H9 (cell line): ENCODE measurements at regions not wholly inside any gene's neighbourhood (a gene's known extent, or its start where the extent isn't known, plus 50 kb on each side); places are given as distances from the start of the nearest gene placed in this dataset.

Source experiments
- DNase-seq: peaks from one replicate; pipeline ENCODE4 v3.0.0-alpha.2; 2017
- H2AFZ ChIP-seq: one replicate; pipeline ENCODE4 v1.6.1; 2013; ENCODE audit warnings: mild to moderate bottlenecking, low read length, control low read depth, moderate library complexity
- H2AK5ac ChIP-seq: 2 replicates; pipeline ENCODE4 v1.6.1; 2013; ENCODE audit warnings: low read length, control low read depth, mixed read lengths; ENCODE audit not compliant: insufficient read length
- H2BK120ac ChIP-seq: one replicate; pipeline ENCODE4 v1.6.1; 2013; ENCODE audit warnings: low read depth, mild to moderate bottlenecking, low read length, control low read depth, inconsistent platforms; ENCODE audit not compliant: poor library complexity, severe bottlenecking
- H2BK12ac ChIP-seq: 2 replicates; pipeline ENCODE4 v1.6.1; 2013; ENCODE audit warnings: low read length, control low read depth, mixed read lengths, low read depth; ENCODE audit not compliant: insufficient read length
- H2BK15ac ChIP-seq: 2 replicates; pipeline ENCODE4 v1.6.1; 2013; ENCODE audit warnings: low read depth, low read length, control low read depth
- H2BK20ac ChIP-seq: one replicate; pipeline ENCODE4 v1.6.1; 2013; ENCODE audit warnings: low read depth, mild to moderate bottlenecking, low read length, control low read depth, inconsistent platforms; ENCODE audit not compliant: poor library complexity, severe bottlenecking
- H2BK5ac ChIP-seq: 2 replicates; pipeline ENCODE4 v1.6.1; 2013; ENCODE audit warnings: low read length, control low read depth, mixed read lengths; ENCODE audit not compliant: insufficient read length
- H3K14ac ChIP-seq: 2 replicates; pipeline ENCODE4 v1.6.1; 2013; ENCODE audit warnings: low read length, control low read depth; ENCODE audit not compliant: insufficient read depth
- H3K18ac ChIP-seq: 2 replicates; pipeline ENCODE4 v1.6.1; 2013; ENCODE audit warnings: low read depth, mild to moderate bottlenecking, mixed read lengths, low read length, control low read depth; ENCODE audit not compliant: insufficient read length
- H3K23ac ChIP-seq: 2 replicates; pipeline ENCODE4 v1.6.1; 2013; ENCODE audit warnings: low read length, control low read depth, mixed read lengths, low read depth; ENCODE audit not compliant: insufficient read length
- H3K23me2 ChIP-seq: 2 replicates; pipeline ENCODE4 v1.6.1; 2013; ENCODE audit warnings: low read depth, mild to moderate bottlenecking, mixed read lengths, low read length, control low read depth; ENCODE audit not compliant: insufficient read length, poor library complexity, severe bottlenecking
- H3K27ac ChIP-seq: 2 replicates; pipeline ENCODE4 v1.5.1; 2013; ENCODE audit warnings: low read length, control low read depth, mixed read lengths, low read depth; ENCODE audit not compliant: insufficient read length
- H3K27me3 ChIP-seq: 2 replicates; pipeline ENCODE4 v1.6.1; 2013; ENCODE audit warnings: low read length, control low read depth, inconsistent platforms; ENCODE audit not compliant: insufficient read depth
- H3K4ac ChIP-seq: 2 replicates; pipeline ENCODE4 v1.6.1; 2013; ENCODE audit warnings: low read depth, mild to moderate bottlenecking, control low read depth, inconsistent platforms, low read length, moderate library complexity
- H3K4me1 ChIP-seq: 2 replicates; pipeline ENCODE4 v1.6.1; 2013; ENCODE audit warnings: low read length, control low read depth, inconsistent platforms; ENCODE audit not compliant: insufficient read depth
- H3K4me2 ChIP-seq: 2 replicates; pipeline ENCODE4 v1.6.1; 2013; ENCODE audit warnings: low read length, control low read depth, mixed read lengths; ENCODE audit not compliant: insufficient read length, insufficient read depth
- H3K56ac ChIP-seq: 2 replicates; pipeline ENCODE4 v1.6.1; 2013; ENCODE audit warnings: low read depth, mild to moderate bottlenecking, mixed read lengths, low read length, control low read depth; ENCODE audit not compliant: insufficient read length
- H3K79me1 ChIP-seq: 2 replicates; pipeline ENCODE4 v1.6.1; 2013; ENCODE audit warnings: low read depth, mild to moderate bottlenecking, moderate library complexity, low read length, control low read depth, inconsistent platforms; ENCODE audit not compliant: insufficient read depth, poor library complexity, severe bottlenecking
- H3K79me2 ChIP-seq: 2 replicates; pipeline ENCODE4 v1.6.1; 2013; ENCODE audit warnings: low read length, control low read depth, inconsistent platforms; ENCODE audit not compliant: insufficient read depth
- H3K9ac ChIP-seq: 2 replicates; pipeline ENCODE4 v1.6.1; 2013; ENCODE audit warnings: low read length, control low read depth, mixed read lengths; ENCODE audit not compliant: insufficient read length; ENCODE audit errors: extremely low read depth
- H3K9me3 ChIP-seq: one replicate; pipeline ENCODE4 v1.6.1; 2013; ENCODE audit warnings: low read depth, low read length, inconsistent platforms; ENCODE audit not compliant: control insufficient read depth
- H3T11ph ChIP-seq: one replicate; pipeline ENCODE4 v1.6.1; 2013; ENCODE audit warnings: mild to moderate bottlenecking, low read length, control low read depth, inconsistent platforms
- H4K20me1 ChIP-seq: one replicate; pipeline ENCODE4 v1.6.1; 2013; ENCODE audit not compliant: control insufficient read depth, insufficient read length, insufficient read depth
- H4K5ac ChIP-seq: 2 replicates; pipeline ENCODE4 v1.6.1; 2013; ENCODE audit warnings: low read depth, mild to moderate bottlenecking, mixed read lengths, low read length, control low read depth; ENCODE audit not compliant: insufficient read length
- H4K8ac ChIP-seq: replicated peaks from 2 replicates; pipeline ENCODE4 v1.6.1; 2013; ENCODE audit warnings: low read length, control low read depth, mixed read lengths, low read depth; ENCODE audit not compliant: insufficient read length
- H4K91ac ChIP-seq: 2 replicates; pipeline ENCODE4 v1.6.1; 2013; ENCODE audit warnings: low read depth, mild to moderate bottlenecking, moderate library complexity, mixed read lengths, low read length, control low read depth; ENCODE audit not compliant: insufficient read length
- H3K27ac Mint-ChIP-seq, 3 experiments: 2 replicates in 2 of 3; 3 replicates in 1 of 3; pipeline ENCODE4 v1.8.0; 2020 to 2021; ENCODE audit warnings: mixed read lengths in 3 of 3, mild to moderate bottlenecking in 1 of 3, moderate library complexity in 1 of 3
- H3K27me3 Mint-ChIP-seq: 2 replicates; pipeline ENCODE4 v1.8.0; 2021; ENCODE audit warnings: low read depth, mild to moderate bottlenecking, moderate library complexity, mixed read lengths
- H3K36me3 Mint-ChIP-seq, 3 experiments: 2 replicates in 2 of 3; 3 replicates in 1 of 3; pipeline ENCODE4 v1.8.0; 2020 to 2021; ENCODE audit warnings: low read depth in 3 of 3, mixed read lengths in 3 of 3; ENCODE audit not compliant: insufficient read depth in 1 of 3
- H3K4me1 Mint-ChIP-seq, 2 experiments: 2 replicates each; pipeline ENCODE4 v1.8.0; 2020; ENCODE audit warnings: mixed read lengths in 2 of 2
- H3K4me3 Mint-ChIP-seq, 2 experiments: 2 replicates in 1 of 2; 3 replicates in 1 of 2; pipeline ENCODE4 v1.8.0; 2020 to 2021; ENCODE audit warnings: mild to moderate bottlenecking in 2 of 2, mixed read lengths in 2 of 2, moderate library complexity in 1 of 2
- H3K9me3 Mint-ChIP-seq, 2 experiments: 2 replicates in 1 of 2; 3 replicates in 1 of 2; pipeline ENCODE4 v1.8.0; 2020; ENCODE audit warnings: mild to moderate bottlenecking in 2 of 2, mixed read lengths in 2 of 2, moderate library complexity in 1 of 2
- TF ChIP-seq, protein P1 (sequence below): fragments of 200-600 bp; sonication (generic); conservative IDR thresholded peaks from 3 replicates; pipeline ENCODE4 v1.8.0; 2021; ENCODE audit warnings: antibody characterized with exemption, mild to moderate bottlenecking

DNA sequence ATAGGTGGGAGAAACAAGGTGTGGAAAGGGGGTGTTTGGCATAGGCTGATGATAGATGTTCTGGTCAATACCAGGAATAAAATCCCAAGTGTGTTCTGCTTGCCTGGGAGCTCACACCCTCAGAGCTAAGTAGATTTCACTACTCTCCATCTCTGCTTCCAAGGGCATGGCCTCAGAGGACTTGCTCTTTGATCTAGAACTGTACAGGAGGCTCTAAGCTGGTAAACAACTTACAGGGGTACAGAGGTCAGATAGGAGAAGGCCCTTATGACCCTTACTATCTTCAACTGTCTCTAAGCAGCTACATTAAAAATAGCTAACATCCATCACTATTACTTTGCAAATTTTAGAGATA is 221.5 kb upstream of the KLF14 start:
- Histone ChIP-seq H2AK5ac (no peak overlapping the region), H3K18ac (no peak overlapping the region), H3K9ac (no peak overlapping the region), H3K56ac (no peak overlapping the region), H4K5ac (no peak overlapping the region), H2BK120ac (no peak overlapping the region), H3K79me2 (no peaks in the 10 kb centered on the region), H3K4me1 (peaks cover 9% of the 10 kb centered on the region; the same call in 1 of the 2 replicates), H2AFZ (no peak overlapping the region), H4K20me1 (no peaks in the 10 kb centered on the region), H3K4ac (no peak overlapping the region), H3K9me3 (no peaks in the 10 kb centered on the region), H3K79me1 (no peaks in the 10 kb centered on the region), H3K4me2 (no peak overlapping the region), H3T11ph (no peak overlapping the region), H3K23me2 (no peaks in the 10 kb centered on the region), H3K14ac (no peak overlapping the region), H2BK12ac (no peak overlapping the region), H3K27ac (no peak overlapping the region), H3K27me3 (no peaks in the 10 kb centered on the region), H2BK5ac (no peak overlapping the region), H3K23ac (no peak overlapping the region), H4K91ac (no peak overlapping the region), H2BK15ac (no peak overlapping the region), H4K8ac (no peak overlapping the region), H2BK20ac (no peak overlapping the region)
- peaks cover 10 to 14% of the 10 kb centered on the region in 2 experiments for H3K4me1 Mint-ChIP-seq
- TF ChIP-seq, protein P1, sequence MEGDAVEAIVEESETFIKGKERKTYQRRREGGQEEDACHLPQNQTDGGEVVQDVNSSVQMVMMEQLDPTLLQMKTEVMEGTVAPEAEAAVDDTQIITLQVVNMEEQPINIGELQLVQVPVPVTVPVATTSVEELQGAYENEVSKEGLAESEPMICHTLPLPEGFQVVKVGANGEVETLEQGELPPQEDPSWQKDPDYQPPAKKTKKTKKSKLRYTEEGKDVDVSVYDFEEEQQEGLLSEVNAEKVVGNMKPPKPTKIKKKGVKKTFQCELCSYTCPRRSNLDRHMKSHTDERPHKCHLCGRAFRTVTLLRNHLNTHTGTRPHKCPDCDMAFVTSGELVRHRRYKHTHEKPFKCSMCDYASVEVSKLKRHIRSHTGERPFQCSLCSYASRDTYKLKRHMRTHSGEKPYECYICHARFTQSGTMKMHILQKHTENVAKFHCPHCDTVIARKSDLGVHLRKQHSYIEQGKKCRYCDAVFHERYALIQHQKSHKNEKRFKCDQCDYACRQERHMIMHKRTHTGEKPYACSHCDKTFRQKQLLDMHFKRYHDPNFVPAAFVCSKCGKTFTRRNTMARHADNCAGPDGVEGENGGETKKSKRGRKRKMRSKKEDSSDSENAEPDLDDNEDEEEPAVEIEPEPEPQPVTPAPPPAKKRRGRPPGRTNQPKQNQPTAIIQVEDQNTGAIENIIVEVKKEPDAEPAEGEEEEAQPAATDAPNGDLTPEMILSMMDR: no peak
- H3K27ac Mint-ChIP-seq: no peak overlapping the region
- no peaks in the 10 kb centered on the region; the same call in 1 of the 2 replicates for H3K27me3 Mint-ChIP-seq
- DNase-seq: no peak
- H3K4me3 Mint-ChIP-seq: no peak overlapping the region
- H3K9me3 Mint-ChIP-seq: peaks cover 2 to 6% of the 10 kb centered on the region in 2 experiments; a peak in 3 of 5 replicates
- H3K36me3 Mint-ChIP-seq: peaks cover 6 to 10% (median 8%) of the 10 kb centered on the region in 3 experiments; a peak in 6 of 7 replicates
